HT-29 (cell line): ENCODE measurements at regions not wholly inside any gene's neighbourhood (a gene's known extent, or its start where the extent isn't known, plus 50 kb on each side); places are given as distances from the start of the nearest gene placed in this dataset.

ENCODE experiments used
- DNase-seq: peaks from one replicate; pipeline ENCODE4 v3.0.0-alpha.2; 2015; ENCODE audit warnings: low spot score

- no peak for DNase-seq
Measured at GRCh38 chr2:126826491-126826890, 72.2 kb upstream of the TEX51 start.

DNA sequence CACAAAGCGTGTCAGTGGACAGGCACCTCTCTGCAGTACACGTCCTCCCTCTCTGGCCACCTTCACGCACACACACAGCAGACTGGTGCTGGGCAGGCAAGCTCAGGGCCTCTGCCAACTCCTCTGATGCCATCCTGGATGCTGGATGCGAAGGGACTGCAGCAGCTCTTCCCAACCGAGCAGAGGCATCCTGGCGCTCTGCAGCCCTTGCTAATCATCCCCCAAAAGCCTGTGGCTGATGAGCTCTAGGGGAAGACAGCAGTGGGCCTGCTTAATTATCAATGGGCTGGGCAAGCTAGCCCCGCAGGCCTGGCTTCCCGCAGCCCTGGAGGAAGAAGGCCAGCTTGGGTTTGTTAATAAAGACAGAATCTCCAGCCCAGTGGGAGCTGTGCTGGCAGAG lies 71.3 kb upstream of the TEX51 start:
- no peak for DNase-seq

DNA sequence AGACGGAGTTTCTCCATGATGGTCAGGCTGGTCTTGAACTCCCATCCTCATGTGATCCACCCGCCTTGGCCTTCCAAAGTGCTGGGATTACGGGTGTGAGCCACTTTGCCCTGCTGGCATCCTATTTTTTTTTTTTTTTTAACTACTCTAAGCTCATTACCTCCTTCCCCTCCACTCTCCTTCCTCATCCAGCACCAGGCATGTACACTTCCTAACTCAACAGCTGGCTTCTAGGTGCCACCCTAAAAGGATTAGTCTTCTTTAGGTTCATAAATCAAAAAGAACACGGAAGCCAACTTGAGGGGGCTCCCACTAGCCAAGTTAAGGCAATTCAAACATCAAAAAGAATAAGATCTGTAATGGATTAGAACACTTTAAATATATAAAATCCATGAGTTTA lies 70.6 kb upstream of the TEX51 start:
- DNase-seq: no peak

- no peak for DNase-seq
Measured at GRCh38 chr2:126828491-126828890, 70.2 kb upstream of the TEX51 start.

- no peak for DNase-seq
Measured at GRCh38 chr2:126831234-126832005, 67.3 kb upstream of the TEX51 start.

DNA sequence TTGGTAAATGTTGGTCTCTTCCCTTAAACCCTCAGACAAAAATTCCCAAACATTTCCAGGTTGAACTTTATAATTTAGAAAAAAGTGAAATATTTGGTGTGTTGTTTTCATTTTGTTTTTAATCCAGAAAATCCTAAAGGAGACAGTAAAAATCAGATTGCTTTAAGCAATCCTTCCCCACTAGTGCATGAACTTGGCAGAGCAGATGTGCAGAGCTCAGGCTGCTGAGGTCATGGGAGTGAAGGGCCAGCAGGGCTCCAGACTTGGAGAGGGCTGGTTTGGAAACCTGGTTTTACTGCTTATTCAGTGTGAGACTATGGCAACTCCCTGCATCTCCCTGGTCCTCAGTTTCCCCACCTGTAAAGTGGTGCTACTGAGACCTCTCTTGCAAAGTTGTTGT lies 66.7 kb upstream of the TEX51 start:
- no peak for DNase-seq

- DNase-seq: no peak
Measured at GRCh38 chr2:126832757-126833156, 65.9 kb upstream of the TEX51 start.

DNA sequence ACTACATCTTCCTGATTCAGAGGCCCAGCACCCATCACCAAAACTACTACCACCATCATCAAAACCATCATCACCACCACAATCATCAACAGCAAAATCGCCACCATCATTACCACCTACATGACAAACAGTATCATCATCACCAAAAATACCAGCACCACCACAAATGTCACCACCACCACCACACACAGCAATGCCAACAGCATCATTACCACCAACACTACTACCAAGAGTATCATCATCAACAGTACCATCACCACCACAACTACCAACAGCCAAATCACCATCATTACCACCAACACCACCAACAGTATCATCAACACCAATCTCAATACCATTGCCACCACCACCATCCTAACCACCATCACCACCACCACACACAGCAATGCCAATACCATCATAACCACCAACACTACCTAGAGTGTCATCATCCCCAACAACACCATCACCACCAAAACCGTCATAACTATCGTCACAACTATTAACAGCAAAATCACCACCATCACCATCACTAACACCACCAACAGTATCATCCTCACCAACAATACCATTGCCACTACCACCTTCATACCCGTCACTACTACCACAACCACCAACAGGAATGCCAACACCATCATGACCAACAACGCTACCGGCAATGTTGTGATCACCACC lies 64.6 kb upstream of the TEX51 start:
- DNase-seq: no peak

DNA sequence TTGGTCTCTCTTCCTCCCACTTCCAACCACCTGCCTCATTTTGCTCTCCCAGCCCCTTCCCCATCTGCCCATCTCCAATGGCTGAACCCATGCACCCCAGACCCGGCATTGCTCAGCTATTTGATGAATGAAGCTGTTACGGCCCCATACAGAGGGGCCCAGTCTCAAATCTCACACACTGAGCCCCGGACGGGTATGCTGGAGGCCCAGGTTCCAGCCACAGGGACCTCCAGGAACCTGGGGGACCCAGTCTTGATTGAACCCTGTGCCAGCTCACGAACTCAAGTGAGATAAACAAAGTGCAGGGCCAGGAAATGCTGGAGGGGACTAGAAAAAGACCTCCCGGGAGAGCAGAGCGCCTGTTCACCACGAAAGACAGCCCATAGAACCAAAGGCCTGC lies 63.4 kb upstream of the TEX51 start:
- no peak for DNase-seq

- no peak for DNase-seq
Measured at GRCh38 chr2:126835831-126836230, 62.9 kb upstream of the TEX51 start.

DNA sequence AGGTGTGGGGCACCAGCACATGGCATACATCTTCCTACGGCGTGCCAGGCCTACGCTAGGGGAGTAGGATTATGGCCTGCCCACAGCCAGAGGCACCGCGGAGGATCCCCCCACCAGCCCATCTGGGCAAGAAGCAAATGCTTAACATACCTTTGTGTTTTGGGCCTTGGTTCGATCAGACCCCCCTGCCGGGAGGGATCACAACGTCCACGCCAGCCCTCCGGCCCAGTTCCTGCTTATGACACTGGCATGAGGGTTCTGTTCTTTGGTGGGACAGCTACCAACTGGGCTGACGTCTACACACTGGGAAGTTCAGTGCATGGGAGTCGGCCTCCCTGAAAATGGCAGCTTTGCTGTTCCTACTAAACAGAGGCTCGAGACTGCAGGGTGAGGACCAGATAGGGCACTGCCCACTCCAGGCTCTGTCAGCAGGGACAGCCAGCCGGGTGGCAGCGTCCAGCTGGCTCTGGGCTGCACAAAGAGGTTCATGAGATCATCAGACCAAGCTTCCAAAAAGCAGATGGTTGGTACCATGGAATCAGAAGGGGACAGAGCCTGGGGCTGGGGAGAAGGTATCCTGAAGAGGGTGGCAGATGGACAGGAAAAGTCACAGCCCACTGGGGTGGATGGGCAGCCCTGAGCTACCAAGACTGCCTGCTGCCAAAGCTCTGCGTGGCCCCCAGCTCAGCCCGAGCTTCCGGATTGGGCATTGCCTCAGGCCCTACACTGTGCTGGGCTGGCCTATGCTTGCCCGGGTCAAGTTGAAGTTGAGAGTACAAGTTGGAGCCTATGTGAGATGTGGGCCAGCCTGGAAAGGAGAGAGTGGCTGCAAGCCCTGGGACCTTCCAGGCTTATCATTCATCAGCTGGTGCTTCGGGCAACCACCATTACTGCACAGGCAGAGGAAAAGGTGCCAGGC lies 61.7 kb upstream of the TEX51 start:
- DNase-seq: no peak

GRCh38 chr2:126837966-126838715 lies 60.5 kb upstream of the TEX51 start:
- DNase-seq: no peak

- DNase-seq: no peak
Measured at GRCh38 chr2:126838716-126838985, 60.0 kb upstream of the TEX51 start.

DNA sequence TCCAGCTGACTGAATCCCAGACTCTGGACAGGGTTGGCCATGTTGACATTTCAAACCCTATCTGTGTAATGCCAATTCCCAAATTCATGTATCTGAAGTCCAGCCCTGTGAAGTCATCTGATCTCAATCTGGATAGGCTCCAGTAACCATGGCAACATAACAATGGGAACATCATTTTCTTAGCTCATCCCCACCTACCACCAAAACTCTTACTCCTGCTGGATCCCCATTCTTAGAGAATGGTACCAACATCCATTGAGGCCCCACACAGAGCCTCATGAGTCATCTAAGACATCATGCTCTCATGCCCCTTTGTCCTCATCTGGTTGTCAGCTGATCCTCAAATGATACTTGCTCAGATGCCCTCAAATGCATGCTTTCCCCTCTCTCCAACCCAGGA lies 58.9 kb upstream of the TEX51 start:
- DNase-seq: no peak

GRCh38 chr2:126843081-126843480 lies 55.6 kb upstream of the TEX51 start:
- no peak for DNase-seq

GRCh38 chr2:126846241-126846640 lies 52.4 kb upstream of the TEX51 start:
- no peak for DNase-seq
